PC-9 (cell line): ENCODE measurements at regions not wholly inside any gene's neighbourhood (a gene's known extent, or its start where the extent isn't known, plus 50 kb on each side); places are given as distances from the start of the nearest gene placed in this dataset.

Experiments used
- BruUV-seq: library from RNA; stranded (reverse); fragments of 400-500 nt; replicated peaks from 2 replicates; lab custom pipeline; 2021; lab: Mats Ljungman, UMichigan
- CTCF ChIA-PET: fragments of 300-600 bp; sonication (Branson Sonifier 250); formaldehyde crosslinking; loops from one replicate; lab custom pipeline; 2022; ENCODE audit warnings: antibody characterized with exemption; lab: Charles Lee
- POLR2A ChIA-PET: fragments of 300-600 bp; sonication (Branson Sonifier 250); formaldehyde crosslinking; loops from one replicate; lab custom pipeline; 2022; ENCODE audit warnings: antibody characterized with exemption; ENCODE audit not compliant: unreplicated experiment; lab: Charles Lee
- DNase-seq, 2 experiments: peaks; one replicate each; pipeline versions ENCODE4 v3.0.0 to v3.0.0-alpha.2; 2015 to 2022; ENCODE audit warnings: mixed read lengths in 1 of 2
- H2AFZ ChIP-seq: fragments of 200-600 bp; sonication (generic); 2 replicates; pipeline ENCODE4 v1.8.1; 2017; ENCODE audit warnings: antibody characterized with exemption
- H3F3A ChIP-seq: fragments of 200-600 bp; sonication (generic); 2 replicates; pipeline ENCODE4 v1.8.1; 2017; ENCODE audit warnings: antibody characterized with exemption, mild to moderate bottlenecking, low read depth; ENCODE audit not compliant: insufficient read depth
- H3K27ac ChIP-seq: fragments of 200-600 bp; sonication (generic); 2 replicates; pipeline ENCODE4 v1.6.1; 2016; ENCODE audit warnings: mixed run types
- H3K27me3 ChIP-seq: fragments of 200-600 bp; sonication (generic); 2 replicates; pipeline ENCODE4 v1.6.1; 2016; ENCODE audit warnings: low read depth, mixed run types; ENCODE audit not compliant: insufficient read depth
- H3K36me3 ChIP-seq: fragments of 200-600 bp; sonication (generic); 2 replicates; pipeline ENCODE4 v1.6.1; 2016; ENCODE audit warnings: low read depth, mixed run types
- H3K4me1 ChIP-seq: fragments of 200-600 bp; sonication (generic); replicated peaks from 2 replicates; pipeline ENCODE4 v1.6.1; 2016; ENCODE audit warnings: mixed run types; ENCODE audit not compliant: insufficient read depth
- H3K4me2 ChIP-seq: fragments of 200-600 bp; sonication (generic); 2 replicates; pipeline ENCODE4 v1.6.1; 2017; ENCODE audit warnings: mixed run types
- H3K4me3 ChIP-seq: fragments of 200-600 bp; sonication (generic); 2 replicates; pipeline ENCODE4 v1.6.1; 2016; ENCODE audit warnings: mixed run types
- H3K79me2 ChIP-seq: fragments of 200-600 bp; sonication (generic); 2 replicates; pipeline ENCODE4 v1.6.1; 2017; ENCODE audit warnings: low read depth, mixed run types
- H3K9me2 ChIP-seq: fragments of 200-600 bp; sonication (generic); 2 replicates; pipeline ENCODE4 v1.8.1; 2017; ENCODE audit warnings: mild to moderate bottlenecking; ENCODE audit not compliant: insufficient read depth
- H3K9me3 ChIP-seq: fragments of 200-600 bp; sonication (generic); 2 replicates; pipeline ENCODE4 v1.8.1; 2016; ENCODE audit warnings: low read depth; ENCODE audit not compliant: insufficient read depth
- H4K20me1 ChIP-seq: fragments of 200-600 bp; sonication (generic); 2 replicates; pipeline ENCODE4 v1.8.1; 2017; ENCODE audit not compliant: insufficient read depth
- CTCF ChIP-seq: fragments of 200-600 bp; sonication (generic); conservative IDR thresholded peaks from 2 replicates; pipeline ENCODE4 v1.6.1; 2017; ENCODE audit warnings: mixed run types, antibody characterized with exemption, mild to moderate bottlenecking, moderate library complexity
- EZH2 ChIP-seq: fragments of 200-600 bp; sonication (generic); IDR thresholded peaks from 2 replicates; pipeline ENCODE4 v1.8.0; 2017; ENCODE audit warnings: antibody characterized with exemption, low read depth
- intact Hi-C: fragments of 100-400 bp; cut with micrococcal nuclease; formaldehyde crosslinking; loops from one replicate; pipeline ENCODE4 v1.10.0; 2022; ENCODE audit not compliant: unreplicated experiment

GRCh38 chr6:80437801-80438200, 331.3 kb downstream of the BCKDHB start:
- Histone ChIP-seq H3K9me2 (no peaks in the 10 kb centered on the region), H3K27ac (no peak overlapping the region), H3K4me3 (no peak overlapping the region), H3K4me1 (peaks cover 41% of the 10 kb centered on the region), H3K36me3 (0 out of 2 replicates have a peak, but pooled peaks cover 3% of the 10 kb centered on the region), H3K4me2 (no peak overlapping the region), H4K20me1 (no peaks in the 10 kb centered on the region), H3F3A (peaks cover 10% of the 10 kb centered on the region; the same call in 1 of the 2 replicates), H2AFZ (no peak overlapping the region), H3K79me2 (no peaks in the 10 kb centered on the region), H3K27me3 (no peaks in the 10 kb centered on the region), H3K9me3 (no peaks in the 10 kb centered on the region)
- ChIA-PET CTCF (no interaction called here), POLR2A (no interaction called here)
- TF ChIP-seq CTCF (no peak), EZH2 (no peak)
- intact Hi-C loops, result no loop called here
- no peak for DNase-seq
- no TSS peak for BruUV-seq

GRCh38 chr6:80437221-80437620, 330.8 kb downstream of the BCKDHB start:
- intact Hi-C loops, result no loop called here
- BruUV-seq, result no TSS peak
- Histone ChIP-seq H4K20me1 (no peaks in the 10 kb centered on the region), H3K9me3 (no peaks in the 10 kb centered on the region), H2AFZ (no peak overlapping the region), H3K79me2 (no peaks in the 10 kb centered on the region), H3K4me3 (no peak overlapping the region), H3K4me1 (peaks cover 41% of the 10 kb centered on the region), H3F3A (peaks cover 10% of the 10 kb centered on the region; the same call in 1 of the 2 replicates), H3K9me2 (no peaks in the 10 kb centered on the region), H3K27ac (no peak overlapping the region), H3K36me3 (0 out of 2 replicates have a peak, but pooled peaks cover 3% of the 10 kb centered on the region), H3K27me3 (no peaks in the 10 kb centered on the region), H3K4me2 (no peak overlapping the region)
- no peak for DNase-seq
- TF ChIP-seq CTCF (no peak), EZH2 (no peak)
- POLR2A ChIA-PET, result no interaction called here
- CTCF ChIA-PET, result no interaction called here

GRCh38 chr6:80436663-80437062, 330.2 kb downstream of the BCKDHB start:
- H3F3A ChIP-seq, result peaks cover 10% of the 10 kb centered on the region; the same call in 1 of the 2 replicates
- no peak overlapping the region for H3K4me3 ChIP-seq
- CTCF ChIA-PET, result no interaction called here
- no peaks in the 10 kb centered on the region for H3K79me2 ChIP-seq
- H3K36me3 ChIP-seq, result 0 out of 2 replicates have a peak, but pooled peaks cover 3% of the 10 kb centered on the region
- no peaks in the 10 kb centered on the region for H4K20me1 ChIP-seq
- intact Hi-C loops, result no loop called here
- no peak overlapping the region for H2AFZ ChIP-seq
- POLR2A ChIA-PET, result no interaction called here
- H3K4me2 ChIP-seq, result no peak overlapping the region
- H3K9me3 ChIP-seq, result no peaks in the 10 kb centered on the region
- no peaks in the 10 kb centered on the region for H3K27me3 ChIP-seq
- DNase-seq, result no peak
- no peaks in the 10 kb centered on the region for H3K9me2 ChIP-seq
- peaks cover 38% of the 10 kb centered on the region for H3K4me1 ChIP-seq
- no peak overlapping the region for H3K27ac ChIP-seq
- BruUV-seq, result no TSS peak
- TF ChIP-seq CTCF (no peak), EZH2 (no peak)
